Stimulated activated CD4-positive, alpha-beta T cell treated with anti-CD3 and anti-CD28 coated beads, Interleukin-4, amount 100 ng/mL, for 4 hours (primary cell): ENCODE measurements at regions not wholly inside any gene's neighbourhood (a gene's known extent, or its start where the extent isn't known, plus 50 kb on each side); places are given as distances from the start of the nearest gene placed in this dataset.

Source experiments
- DNase-seq, 2 experiments: peaks; one replicate each; pipeline ENCODE4 v3.0.0-alpha.2; 2020

- DNase-seq = no peak
These were observed 189.8 kb downstream of the SH3BP4 start for GRCh38 chr2:235141411-235142128.

DNA sequence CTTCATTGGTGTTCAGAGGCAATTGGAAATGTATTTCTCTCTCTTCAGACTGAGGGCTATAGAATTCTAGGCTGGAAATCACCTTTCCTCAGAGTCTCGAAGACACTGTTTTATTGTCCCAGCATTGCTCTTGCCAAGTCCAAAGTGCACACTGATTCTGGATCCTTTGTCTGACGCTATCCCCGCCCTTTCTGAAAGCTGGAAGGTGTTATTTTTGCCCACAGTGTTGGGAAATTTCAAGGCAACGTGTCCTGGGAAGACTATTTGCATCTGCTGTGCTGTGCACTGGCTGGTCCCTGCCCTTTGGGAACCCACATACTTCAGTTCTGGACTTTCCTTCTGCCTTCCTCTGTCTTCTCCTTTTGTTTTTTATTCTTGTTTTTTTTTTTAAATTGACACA is 190.8 kb downstream of the SH3BP4 start:
- no peak for DNase-seq

DNA sequence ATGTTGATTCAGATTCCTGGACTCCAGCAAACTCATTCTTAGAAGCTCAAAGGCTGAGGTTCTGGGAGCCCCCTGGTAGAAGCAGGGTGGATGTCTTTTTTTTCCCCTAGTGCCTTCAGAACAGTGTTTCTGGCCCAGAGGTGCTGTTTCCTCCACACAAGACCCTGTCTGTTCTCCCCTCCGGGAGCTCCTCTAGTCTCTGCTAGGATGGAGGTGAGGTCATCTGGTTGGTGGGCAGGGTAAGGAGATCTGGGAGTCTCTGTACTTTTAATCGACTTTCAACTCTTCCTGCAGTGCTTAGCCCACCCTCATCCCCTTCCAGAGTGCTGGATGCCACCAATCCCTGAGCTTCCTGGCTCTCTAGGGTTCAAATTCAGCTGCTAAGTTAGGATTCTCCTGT is 192.0 kb downstream of the SH3BP4 start:
- no peak for DNase-seq

DNA sequence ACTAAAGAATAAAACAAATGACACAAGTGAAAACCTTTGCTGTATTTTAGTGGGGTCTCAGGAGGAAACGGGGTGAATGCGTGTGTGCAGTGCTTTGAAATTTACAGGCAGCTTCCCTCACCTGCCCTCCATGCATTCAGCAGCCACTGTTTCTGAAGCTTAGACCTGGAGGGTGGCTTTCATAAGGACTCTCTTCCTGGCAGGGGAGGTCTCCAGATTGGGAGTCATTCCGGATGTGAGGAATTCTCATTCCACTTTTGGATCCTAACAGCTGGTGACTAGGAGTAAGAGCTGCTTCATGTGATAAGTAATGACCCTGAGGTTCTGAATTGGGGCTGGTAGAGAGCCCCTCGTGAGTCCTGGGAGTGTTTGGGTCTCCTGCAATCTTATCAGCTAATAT is 192.5 kb downstream of the SH3BP4 start:
- no peak for DNase-seq

- no peak for DNase-seq
These were observed 194.4 kb downstream of the SH3BP4 start for GRCh38 chr2:235146206-235146605.

- no peak for DNase-seq
These were observed 195.2 kb downstream of the SH3BP4 start for GRCh38 chr2:235146871-235147565.

DNA sequence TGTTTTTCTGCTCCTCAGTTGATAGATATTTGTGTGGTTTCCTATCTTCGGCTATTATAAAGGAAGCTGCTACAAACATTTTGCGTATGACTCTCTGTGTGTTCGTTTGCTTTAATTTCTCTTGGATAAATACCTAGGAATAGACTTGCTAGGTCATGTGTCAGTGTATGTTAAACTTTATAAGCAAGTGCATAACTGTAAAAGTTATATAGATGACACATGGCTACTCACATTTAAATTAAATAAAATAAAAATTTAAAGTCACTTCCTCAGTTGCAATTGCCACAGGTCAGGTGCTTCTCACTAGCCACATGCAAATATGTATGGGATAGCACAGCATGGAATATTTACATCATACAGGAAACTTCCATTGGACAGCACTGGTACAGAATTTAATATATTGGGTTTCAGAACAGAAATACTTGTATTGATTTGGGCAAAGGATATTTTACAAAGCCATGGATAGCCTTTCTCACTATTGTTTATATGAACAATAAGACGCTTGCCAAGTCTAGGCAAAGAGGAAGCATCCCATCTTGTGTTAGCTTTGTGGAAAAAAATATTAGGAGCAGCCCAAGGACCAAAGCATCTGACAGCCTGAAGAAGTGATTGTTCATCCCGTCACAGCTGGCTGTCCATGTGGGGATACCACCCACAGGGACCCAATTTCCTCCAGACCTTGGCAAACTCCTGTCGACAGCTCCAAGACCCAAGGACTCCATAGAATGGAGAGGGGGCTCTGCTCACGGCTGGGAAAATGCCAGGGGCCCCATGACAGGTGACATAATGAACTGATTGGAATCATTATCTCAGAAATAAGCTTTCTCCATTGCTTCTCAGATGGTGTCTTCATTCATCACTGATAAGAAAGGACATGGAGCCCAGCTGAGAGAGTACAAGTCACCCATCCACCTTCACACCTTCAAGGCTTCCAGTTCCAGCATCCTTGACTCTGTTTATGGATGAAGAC is 196.7 kb downstream of the SH3BP4 start:
- DNase-seq = no peak

DNA sequence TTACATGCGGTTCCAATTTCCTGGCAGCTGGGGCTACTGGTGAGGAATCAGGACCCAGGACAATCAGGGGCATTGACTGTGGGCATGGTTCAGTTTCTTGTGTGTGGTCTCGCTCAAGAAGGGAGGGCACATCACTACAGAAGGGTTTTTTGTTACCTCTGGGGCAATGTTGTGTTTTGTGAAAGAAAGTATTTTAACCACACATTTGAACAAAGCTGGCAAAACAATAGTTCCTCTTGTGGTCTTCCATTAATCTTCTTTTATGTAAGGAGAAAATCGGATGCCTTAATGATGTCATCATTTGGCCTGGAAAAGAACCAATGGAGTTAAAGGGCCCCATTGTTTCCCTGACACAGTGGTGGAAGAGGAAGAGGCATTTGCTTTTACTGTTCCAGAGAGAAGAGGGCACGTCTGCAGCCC is 197.4 kb downstream of the SH3BP4 start:
- DNase-seq = no peak

DNA sequence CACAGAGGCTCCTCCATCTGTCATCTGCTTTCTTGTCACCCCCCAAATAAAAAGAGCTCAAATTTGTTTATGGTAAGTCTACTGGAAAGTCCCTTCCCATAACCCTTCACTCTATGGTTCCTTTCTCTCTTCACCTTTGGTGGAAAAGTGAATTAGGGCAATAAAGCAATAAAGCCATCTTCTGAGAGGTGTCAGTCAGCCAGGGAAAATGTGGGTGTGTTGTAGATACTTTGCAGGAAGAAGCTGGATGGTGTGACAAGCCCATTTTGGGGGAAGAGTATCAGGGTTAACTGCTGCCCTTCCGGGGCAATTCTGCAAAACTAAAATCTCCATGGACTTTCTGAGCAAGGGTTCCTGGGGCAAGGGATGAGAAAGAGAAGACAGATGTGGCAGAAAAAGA is 197.9 kb downstream of the SH3BP4 start:
- no peak for DNase-seq

DNA sequence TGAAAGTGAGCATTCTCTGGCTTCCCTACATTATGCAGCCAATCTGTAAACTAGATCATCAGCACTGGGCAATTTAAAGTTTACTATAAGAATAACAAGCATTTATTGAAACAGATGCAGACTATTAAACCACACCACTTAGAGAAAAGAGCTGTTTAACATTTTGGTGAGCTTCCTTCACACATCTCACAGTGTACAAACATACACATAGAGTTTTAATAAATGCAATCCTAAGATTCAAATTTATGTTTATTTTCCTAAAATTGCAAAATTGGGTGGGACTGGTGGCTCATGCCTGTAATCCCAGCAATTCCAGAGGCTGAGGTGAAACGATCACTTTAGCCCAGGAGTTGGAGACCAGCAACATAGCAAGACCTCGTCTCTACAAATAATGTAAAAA is 199.3 kb downstream of the SH3BP4 start:
- DNase-seq = no peak

GRCh38 chr2:235155163-235155562 is 203.3 kb downstream of the SH3BP4 start:
- no peak for DNase-seq

DNA sequence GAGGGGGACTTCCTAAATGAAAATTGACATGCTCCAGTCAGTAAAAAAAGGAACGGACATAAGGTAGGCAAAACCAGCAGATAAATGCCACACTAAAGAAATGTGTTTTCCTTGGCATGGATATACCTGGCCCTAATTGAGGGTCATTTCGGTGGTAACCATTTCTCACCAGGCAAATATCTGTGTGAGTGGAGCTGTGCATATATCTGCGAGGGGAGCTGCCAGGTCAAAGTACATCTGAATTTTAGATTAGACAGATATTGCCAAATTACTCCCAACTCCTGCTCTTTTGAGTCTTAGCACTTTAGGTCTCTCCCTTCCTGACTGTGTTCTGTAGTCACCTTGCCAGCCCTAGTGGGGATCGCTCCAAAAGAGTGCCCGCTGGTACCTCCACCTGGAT is 204.2 kb downstream of the SH3BP4 start:
- no peak for DNase-seq

DNA sequence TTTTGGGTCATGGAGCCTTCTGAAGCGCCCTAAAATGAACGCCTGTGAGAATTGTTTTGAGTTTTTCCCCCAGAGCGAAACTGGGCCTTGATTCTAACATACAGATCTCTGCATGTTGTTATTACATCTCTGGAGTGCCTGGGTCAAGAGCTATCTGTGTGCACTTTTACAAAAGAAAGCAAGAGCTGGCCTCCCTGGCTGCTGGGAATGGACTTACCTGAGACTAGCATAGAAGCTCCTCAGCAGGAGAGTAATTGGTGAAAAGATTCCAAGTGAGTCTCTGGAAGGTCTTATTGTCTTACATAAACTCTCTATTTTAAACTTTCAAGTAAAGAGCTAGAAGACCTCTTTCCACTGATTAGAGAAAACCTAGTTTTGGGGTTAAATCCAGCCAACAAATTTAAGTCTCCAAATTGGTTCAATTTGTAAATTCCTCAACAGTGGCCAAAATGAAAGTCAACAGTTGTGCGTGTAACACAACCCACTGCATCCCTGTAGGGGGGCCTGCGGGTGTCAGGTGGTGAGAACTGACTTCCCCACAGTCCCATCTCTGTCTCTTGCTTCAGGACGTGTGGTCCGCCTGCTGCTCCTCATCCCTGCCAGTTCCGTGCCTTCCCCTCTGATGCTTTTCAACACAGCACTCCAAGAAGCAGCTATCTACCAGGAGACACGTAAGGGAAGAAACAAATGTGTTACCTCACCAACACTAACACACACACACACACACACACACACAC is 206.1 kb downstream of the SH3BP4 start:
- no peak for DNase-seq

DNA sequence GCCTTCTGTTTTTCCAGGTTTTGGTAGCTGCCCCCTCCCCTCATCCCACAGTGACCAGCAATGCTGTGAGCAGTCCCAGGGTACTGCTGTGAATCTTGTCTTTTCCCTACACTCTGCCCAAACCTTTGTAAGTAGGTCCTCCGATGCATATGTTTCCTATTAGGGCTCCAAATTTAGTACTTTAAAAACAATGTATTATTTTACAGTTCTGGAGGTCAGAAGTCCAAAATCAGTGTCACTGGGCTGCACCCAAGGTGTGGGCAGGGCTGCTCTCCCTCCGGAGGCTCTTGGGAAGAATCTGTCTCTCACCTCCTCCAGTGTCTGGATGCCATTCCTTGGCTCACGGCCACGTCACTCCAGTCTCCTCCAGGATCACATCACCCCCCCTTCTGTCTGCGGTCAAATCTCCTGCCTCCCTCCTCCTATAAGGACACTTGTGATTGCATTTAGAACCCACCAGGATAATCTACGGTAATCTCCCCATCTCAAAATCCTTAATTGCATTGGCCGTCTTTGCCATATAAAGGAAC is 208.5 kb downstream of the SH3BP4 start:
- DNase-seq = no peak

DNA sequence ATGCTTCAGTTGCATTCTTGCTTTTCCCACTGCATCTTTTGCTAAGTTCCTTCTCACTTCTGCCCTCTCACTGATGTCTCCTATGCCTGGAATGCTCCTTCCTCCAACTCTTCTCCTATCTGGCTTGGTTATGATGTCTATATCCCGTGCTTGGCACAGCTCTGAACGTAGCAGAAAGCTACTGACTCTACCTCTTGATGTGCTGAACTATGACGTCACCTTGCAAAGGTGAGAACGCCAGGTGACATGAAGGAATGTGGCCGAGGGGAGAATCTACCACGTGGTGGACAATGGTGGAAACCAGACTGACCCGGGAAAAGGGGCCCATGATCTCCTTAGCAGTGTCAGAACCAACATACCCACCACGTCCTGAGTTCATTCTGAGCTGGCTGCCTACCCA is 209.7 kb downstream of the SH3BP4 start:
- no peak for DNase-seq

DNA sequence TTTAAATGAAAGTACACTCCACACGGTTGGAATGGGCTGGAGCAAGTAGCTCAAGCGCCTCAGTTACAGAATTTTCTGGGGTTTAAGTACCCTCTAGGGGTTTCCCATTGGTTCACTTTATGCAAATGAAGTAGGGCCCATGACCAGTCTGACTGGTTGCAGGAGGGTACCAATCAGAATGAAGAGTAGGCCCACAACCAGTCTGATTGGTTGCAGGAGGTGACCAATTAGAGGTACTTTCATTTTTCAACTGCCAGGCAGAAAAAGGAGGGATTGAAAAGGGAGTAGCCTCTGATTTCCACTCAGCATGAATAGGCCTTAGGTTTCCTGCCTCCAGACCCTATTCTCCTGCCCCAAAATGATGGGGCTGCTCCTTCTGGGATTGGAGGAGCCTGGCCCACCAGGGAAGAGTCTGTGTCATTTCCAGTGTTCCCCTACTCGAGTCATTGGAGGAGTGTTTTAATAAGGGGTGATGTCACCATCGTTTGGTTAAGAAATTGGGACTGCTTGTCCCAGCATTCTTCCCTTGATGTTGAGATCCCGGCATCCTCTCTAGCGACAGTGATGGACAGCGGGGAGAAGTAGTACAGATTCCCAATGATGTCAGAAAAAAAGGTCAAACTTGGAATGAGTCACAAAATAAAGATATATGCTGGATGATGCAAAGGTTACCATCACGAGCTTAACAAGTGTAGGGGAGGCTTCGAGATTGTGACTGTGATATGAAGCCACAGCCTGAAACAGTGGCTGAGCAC is 210.4 kb downstream of the SH3BP4 start:
- no peak for DNase-seq

DNA sequence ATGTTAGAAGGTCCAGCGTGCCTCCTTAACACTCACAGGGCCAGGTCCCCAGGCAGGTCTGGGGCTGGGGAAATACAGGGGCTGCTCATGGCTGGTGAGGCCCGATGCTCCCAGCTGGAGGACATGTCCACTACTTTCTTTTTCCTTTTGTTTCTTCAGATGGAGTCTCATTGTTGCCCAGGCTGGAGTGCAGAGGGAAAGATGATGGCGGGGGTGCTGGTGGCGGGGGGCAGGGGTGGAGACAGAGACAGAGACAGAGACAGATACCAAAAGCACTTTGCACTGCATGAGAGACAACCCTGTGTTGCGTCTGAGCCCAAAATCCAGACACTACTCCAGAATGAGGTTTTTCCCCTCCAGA is 211.0 kb downstream of the SH3BP4 start:
- DNase-seq = no peak

DNA sequence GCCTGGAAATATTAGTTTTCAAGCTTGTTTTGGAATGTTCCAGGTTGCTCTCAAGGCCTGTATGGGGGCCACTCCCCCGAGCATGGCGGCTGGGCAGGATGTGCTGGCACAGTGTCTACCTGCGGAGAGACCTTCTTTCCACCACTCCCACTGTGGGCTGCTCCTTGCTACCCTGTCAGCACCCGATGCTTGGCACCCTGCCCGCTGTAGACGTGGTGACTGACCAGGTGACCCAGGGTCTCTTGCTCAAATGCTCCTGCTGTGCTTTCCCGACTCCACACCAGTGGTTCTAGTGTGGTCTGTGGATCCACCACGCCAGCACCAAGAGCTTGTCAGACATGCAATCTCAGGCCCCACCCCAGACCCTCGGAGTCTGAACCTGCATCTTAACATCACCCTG is 213.3 kb downstream of the SH3BP4 start:
- DNase-seq = no peak

- no peak for DNase-seq
These were observed 213.8 kb downstream of the SH3BP4 start for GRCh38 chr2:235165631-235166030.

DNA sequence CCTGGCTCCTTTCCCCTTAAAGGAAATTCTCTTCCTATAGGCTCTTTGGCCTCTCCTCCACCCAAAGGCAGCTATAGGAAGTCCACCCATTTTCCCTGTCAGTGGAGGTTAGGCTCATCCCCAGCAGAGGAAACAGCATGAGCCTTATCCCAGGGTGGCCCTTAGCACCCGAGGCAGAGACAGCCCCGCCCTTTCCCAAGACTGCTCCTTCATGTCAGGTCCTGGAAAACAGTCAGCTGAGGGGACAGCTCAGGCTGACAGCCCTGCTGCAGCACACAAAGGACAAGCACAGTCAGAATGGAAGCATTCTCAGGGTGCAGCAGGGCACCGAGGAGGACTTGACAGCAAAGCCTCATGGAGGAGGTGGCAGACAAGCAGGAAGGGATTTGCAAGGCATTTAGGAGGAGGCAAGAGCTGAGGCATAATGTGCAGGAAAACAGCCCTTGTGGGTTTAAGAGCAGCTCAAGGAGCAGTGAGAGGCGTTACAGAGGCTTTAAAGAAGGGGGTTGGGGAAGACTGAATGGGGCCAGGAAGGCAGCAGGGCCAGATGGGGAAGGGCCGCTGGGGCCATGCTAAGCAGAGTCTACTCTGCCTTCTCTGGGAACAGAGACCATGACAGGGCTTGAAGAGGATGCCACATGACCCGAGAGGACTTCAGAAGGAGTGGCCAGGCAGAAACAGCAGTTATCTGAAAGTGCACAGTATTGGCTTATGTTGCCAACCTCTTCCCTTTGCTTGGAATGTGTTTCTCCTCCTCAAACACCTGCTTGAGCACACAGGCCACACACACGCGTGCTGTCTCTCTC is 216.6 kb downstream of the SH3BP4 start:
- no peak for DNase-seq

DNA sequence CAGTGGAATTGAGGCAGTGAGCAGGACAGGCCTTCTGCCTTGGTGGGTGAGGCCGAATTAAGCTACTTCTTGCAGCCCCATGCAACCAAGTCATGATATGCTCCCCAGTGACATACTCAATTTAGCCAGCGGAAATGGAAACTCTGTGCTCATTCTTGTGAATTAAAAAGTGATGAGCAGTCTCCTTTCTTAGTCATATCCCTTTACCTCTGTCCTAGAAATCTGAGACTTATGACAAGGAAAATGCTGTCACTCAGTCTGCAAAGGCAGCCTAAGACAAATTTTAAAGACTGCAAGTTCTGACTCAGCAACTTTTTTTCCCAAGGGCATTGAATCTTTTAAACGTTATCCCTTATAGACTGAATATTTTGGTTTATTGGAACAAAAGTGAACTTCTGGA is 218.2 kb downstream of the SH3BP4 start:
- no peak for DNase-seq
